Neural cell (in vitro differentiated cells): ENCODE measurements at regions not wholly inside any gene's neighbourhood (a gene's known extent, or its start where the extent isn't known, plus 50 kb on each side); places are given as distances from the start of the nearest gene placed in this dataset.

Source experiments
- EP300 ChIP-seq: fragments of 450-650 bp; conservative IDR thresholded peaks from 2 replicates; pipeline ENCODE4 v1.6.1; 2014; ENCODE audit warnings: antibody characterized with exemption, mild to moderate bottlenecking, moderate library complexity; ENCODE audit not compliant: poor library complexity, severe bottlenecking
- EZH2 ChIP-seq: fragments of 200-600, 300-800 bp; shearing (Covaris generic), sonication (generic); IDR thresholded peaks from 2 replicates; pipeline ENCODE4 v1.6.1; 2014; ENCODE audit warnings: antibody characterized with exemption, low read length, borderline replicate concordance, mild to moderate bottlenecking; ENCODE audit not compliant: insufficient read depth, poor library complexity, severe bottlenecking
- POLR2AphosphoS5 ChIP-seq: IDR thresholded peaks from 2 replicates; pipeline ENCODE4 v1.6.1; 2012
- RAD21 ChIP-seq: fragments of 450-650 bp; conservative IDR thresholded peaks from 2 replicates; pipeline ENCODE4 v1.6.1; 2014; ENCODE audit warnings: antibody characterized with exemption, mild to moderate bottlenecking, moderate library complexity
- SMC3 ChIP-seq: fragments of 450-650 bp; conservative IDR thresholded peaks from 2 replicates; pipeline ENCODE4 v1.6.1; 2014; ENCODE audit warnings: antibody characterized with exemption, mild to moderate bottlenecking, moderate library complexity; ENCODE audit not compliant: poor library complexity
- TAF1 ChIP-seq: IDR thresholded peaks from 2 replicates; pipeline ENCODE4 v1.6.1; 2012; ENCODE audit warnings: low read depth
- TF ChIP-seq, protein P1 (sequence below): fragments of 450-650 bp; IDR thresholded peaks from 2 replicates; pipeline ENCODE4 v1.5.1; 2014; ENCODE audit warnings: antibody characterized with exemption, mild to moderate bottlenecking, moderate library complexity; ENCODE audit not compliant: poor library complexity, severe bottlenecking
- TF ChIP-seq, protein P2 (sequence below): IDR thresholded peaks from 2 replicates; pipeline ENCODE4 v1.6.1; 2012; ENCODE audit warnings: borderline replicate concordance

DNA sequence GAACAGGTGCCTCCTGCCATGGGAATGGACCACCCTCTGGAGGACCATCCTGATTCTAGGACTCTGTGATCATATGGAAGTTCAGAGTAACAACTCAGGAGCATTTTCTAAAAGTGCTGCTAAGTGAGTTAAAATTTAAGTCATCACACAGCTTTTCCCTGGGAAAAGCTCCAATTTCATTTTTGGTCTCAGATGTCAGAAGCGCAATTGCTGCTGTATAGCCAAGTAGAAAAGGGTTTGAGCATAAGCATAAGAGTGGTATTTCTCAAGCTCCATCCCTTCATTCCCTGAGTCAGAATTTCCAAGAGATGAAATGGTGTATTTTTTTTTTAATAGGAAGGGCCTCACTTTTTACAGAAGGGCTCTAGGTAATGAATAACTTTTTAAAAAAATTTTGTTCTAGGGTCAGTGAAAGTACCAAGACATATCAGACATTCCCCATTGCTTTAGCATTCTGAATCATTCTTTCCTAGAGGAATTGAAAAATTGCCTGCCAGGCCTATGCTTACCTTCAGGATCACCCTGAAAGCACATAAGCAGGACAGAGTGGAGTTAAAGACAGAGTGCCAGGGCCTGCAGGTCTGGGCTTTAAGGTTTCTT lies 564.5 kb upstream of the ISX start:
- no peak for TF ChIP-seq EP300
- TF ChIP-seq, protein P1, sequence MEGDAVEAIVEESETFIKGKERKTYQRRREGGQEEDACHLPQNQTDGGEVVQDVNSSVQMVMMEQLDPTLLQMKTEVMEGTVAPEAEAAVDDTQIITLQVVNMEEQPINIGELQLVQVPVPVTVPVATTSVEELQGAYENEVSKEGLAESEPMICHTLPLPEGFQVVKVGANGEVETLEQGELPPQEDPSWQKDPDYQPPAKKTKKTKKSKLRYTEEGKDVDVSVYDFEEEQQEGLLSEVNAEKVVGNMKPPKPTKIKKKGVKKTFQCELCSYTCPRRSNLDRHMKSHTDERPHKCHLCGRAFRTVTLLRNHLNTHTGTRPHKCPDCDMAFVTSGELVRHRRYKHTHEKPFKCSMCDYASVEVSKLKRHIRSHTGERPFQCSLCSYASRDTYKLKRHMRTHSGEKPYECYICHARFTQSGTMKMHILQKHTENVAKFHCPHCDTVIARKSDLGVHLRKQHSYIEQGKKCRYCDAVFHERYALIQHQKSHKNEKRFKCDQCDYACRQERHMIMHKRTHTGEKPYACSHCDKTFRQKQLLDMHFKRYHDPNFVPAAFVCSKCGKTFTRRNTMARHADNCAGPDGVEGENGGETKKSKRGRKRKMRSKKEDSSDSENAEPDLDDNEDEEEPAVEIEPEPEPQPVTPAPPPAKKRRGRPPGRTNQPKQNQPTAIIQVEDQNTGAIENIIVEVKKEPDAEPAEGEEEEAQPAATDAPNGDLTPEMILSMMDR: no peak
- no peak for TF ChIP-seq SMC3
- TF ChIP-seq, protein P2, sequence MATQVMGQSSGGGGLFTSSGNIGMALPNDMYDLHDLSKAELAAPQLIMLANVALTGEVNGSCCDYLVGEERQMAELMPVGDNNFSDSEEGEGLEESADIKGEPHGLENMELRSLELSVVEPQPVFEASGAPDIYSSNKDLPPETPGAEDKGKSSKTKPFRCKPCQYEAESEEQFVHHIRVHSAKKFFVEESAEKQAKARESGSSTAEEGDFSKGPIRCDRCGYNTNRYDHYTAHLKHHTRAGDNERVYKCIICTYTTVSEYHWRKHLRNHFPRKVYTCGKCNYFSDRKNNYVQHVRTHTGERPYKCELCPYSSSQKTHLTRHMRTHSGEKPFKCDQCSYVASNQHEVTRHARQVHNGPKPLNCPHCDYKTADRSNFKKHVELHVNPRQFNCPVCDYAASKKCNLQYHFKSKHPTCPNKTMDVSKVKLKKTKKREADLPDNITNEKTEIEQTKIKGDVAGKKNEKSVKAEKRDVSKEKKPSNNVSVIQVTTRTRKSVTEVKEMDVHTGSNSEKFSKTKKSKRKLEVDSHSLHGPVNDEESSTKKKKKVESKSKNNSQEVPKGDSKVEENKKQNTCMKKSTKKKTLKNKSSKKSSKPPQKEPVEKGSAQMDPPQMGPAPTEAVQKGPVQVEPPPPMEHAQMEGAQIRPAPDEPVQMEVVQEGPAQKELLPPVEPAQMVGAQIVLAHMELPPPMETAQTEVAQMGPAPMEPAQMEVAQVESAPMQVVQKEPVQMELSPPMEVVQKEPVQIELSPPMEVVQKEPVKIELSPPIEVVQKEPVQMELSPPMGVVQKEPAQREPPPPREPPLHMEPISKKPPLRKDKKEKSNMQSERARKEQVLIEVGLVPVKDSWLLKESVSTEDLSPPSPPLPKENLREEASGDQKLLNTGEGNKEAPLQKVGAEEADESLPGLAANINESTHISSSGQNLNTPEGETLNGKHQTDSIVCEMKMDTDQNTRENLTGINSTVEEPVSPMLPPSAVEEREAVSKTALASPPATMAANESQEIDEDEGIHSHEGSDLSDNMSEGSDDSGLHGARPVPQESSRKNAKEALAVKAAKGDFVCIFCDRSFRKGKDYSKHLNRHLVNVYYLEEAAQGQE: no peak
- TF ChIP-seq EZH2: no peak
- no peak for TF ChIP-seq POLR2AphosphoS5
- no peak for TF ChIP-seq TAF1
- TF ChIP-seq RAD21: no peak
